CD4-positive, alpha-beta T cell treated with Interferon alpha-2 for 1 hour (primary cell): ENCODE measurements at regions not wholly inside any gene's neighbourhood (a gene's known extent, or its start where the extent isn't known, plus 50 kb on each side); places are given as distances from the start of the nearest gene placed in this dataset.

Experiments used
- DNase-seq, 2 donors: peaks; one replicate each; pipeline ENCODE4 v3.0.0-alpha.2; 2020 to 2022

- DNase-seq = no peak
Observed at GRCh38 chr7:7122701-7123281, 59.6 kb upstream of the C1GALT1 start.

- no peak for DNase-seq
Observed at GRCh38 chr7:7125963-7126362, 56.4 kb upstream of the C1GALT1 start.

GRCh38 chr7:7127773-7128172 lies 54.6 kb upstream of the C1GALT1 start:
- DNase-seq = no peak

GRCh38 chr7:7129381-7129780 lies 53.0 kb upstream of the C1GALT1 start:
- DNase-seq = no peak

- DNase-seq = no peak
Observed at GRCh38 chr7:7131273-7131672, 51.1 kb upstream of the C1GALT1 start.
